ENCODE measurements at regions not wholly inside any gene's neighbourhood (a gene's known extent, or its start where the extent isn't known, plus 50 kb on each side); places are given as distances from the start of the nearest gene placed in this dataset.
"Not testable (repeated sequence)": the region's sequence is repeated elsewhere in the genome, so short reads cannot be mapped to it uniquely, and the experiment has no call there.

GRCh38 chr4:150016621-150017020 lies 61.6 kb upstream of the DCLK2 start:
- TF ChIP-seq POLR2A, POLR2AphosphoS5, TAF1, SPI1 (IDR thresholded peaks at IDR 0.05; ENCODE audit: low read depth, low read length): not testable (repeated sequence)

Data from GM12891 (cell line).